ENCODE measurements at regions not wholly inside any gene's neighbourhood (a gene's known extent, or its start where the extent isn't known, plus 50 kb on each side); places are given as distances from the start of the nearest gene placed in this dataset.
"Not testable (repeated sequence)": the region's sequence is repeated elsewhere in the genome, so short reads cannot be mapped to it uniquely, and the experiment has no call there.

- DNase-seq, result no peak
Measured at GRCh38 chr1:47523835-47524215, 86.0 kb downstream of the FOXD2 start.

DNA sequence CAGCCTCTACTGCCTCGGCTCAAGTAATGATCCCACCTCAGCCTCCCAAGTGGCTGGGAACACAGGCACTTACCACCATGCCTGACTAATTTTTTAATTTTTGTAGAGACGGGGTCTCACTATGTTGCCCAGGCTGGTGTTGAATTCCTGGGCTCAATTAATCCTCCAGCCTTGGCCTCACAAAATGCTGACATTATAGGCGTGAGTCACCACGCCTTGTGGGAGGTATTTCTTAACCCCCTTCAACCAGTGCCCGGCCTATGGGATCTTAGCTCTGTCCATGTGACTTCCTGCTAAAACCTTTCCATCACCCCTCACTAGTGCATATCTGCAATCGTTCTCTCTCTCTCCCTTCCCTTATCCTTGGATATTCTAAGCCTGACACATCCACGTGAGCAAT is 86.4 kb downstream of the FOXD2 start:
- DNase-seq, result no peak

DNA sequence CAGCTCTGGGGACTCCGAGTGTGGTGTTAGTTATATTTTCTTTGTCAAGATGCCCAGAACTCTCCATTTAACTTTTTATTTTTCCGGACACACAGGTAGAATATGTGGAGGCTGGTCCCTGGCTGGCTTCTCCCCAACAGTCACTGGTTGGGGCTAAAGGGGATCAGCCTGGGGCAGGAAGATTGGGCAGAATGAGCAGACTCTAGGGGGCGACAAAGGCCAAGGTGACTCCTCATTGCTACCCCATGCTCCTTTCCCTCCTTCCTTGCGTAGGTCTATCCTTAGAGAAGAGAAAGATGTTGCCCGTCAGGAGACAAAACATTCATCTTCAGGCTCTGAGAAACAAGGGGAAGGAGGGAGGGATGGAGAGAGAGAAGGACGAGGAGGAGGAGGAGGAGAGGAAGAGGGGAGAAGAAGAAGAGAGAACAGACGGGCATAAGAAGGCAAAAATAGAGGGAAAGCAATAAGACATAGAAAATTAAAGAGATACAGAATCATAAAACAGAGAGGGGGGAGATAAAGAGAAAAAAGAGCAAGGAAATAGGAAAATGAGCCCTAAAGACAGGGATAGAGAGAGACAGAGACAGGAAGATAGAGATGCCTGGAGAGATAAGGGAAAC is 89.9 kb downstream of the FOXD2 start:
- DNase-seq, result peak; percentile 28

DNA sequence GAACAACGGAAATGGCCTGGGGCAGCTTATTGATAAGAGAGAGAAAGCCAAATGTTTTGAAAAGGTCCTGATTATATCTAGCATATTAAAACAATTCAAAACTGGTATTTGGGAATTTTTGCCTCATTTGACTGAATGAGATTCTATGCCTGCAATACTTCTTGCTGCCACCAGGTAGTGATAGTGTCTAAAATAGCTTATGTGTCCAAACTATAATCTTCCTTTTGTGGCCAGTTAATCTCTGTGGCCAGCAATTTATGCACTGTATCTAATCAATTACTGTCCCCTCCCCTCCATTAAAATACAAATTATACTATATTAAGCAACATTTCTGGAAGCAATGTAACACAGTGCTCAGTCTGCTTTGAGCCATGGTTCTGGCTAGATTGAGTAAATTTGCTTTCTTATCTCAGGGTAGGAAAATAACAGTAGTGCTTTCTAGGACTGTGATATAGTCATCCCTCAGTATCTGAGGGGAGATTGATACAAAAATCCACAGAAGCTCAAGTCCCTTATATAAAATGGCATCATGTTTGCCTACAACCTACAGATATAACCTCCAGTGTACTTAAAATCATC is 91.8 kb downstream of the FOXD2 start:
- DNase-seq, result no peak

GRCh38 chr1:47532921-47533792 is 95.3 kb downstream of the FOXD2 start:
- DNase-seq, result no peak

GRCh38 chr1:47533793-47534328 is 96.0 kb downstream of the FOXD2 start:
- DNase-seq, result no peak

DNA sequence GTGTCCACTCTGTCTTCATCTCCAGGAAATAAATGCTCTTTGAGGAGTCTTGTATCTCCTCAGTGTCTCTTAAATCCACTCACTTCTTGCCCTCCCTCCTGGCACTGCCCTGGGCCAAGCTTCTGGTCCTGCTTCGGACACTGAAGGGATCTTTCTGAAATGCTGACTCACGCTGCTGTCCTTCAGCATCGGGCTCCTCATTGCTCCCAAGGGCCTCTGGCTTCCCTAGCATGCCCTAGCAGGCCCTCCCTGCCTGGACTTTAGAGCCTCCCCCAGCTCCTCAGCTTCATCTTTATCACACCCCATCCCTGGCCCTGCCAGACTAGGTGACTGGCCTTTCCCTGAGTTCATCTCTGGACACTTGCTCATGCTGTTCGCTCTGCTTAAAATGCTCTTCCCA is 96.6 kb downstream of the FOXD2 start:
- no peak for DNase-seq

GRCh38 chr1:47536646-47537118 is 98.8 kb downstream of the FOXD2 start:
- no peak for DNase-seq

- no peak for DNase-seq
Measured at GRCh38 chr1:47537268-47537667, 99.4 kb downstream of the FOXD2 start.

DNA sequence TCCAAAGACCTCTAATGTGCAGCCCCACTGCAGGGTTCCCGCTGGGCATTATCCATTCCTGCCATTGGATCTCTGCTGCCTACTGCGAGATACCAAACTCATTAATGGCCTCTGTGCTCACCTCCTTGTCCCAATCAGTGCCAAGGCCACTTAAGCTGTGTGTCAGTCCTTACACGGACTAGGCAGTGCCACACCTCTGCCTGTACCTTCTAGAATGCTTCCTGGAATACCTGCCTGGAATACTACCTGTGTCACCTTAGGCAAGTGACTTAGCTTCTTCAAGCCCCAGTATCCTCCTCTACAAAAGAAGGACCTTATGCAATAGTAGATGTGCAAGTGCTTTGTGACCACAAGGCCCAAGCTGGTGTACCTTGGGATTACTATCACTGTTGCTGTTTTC is 100.1 kb downstream of the FOXD2 start:
- no peak for DNase-seq

- not testable (repeated sequence) for DNase-seq
Measured at GRCh38 chr1:47538530-47538929, 100.7 kb downstream of the FOXD2 start.

DNA sequence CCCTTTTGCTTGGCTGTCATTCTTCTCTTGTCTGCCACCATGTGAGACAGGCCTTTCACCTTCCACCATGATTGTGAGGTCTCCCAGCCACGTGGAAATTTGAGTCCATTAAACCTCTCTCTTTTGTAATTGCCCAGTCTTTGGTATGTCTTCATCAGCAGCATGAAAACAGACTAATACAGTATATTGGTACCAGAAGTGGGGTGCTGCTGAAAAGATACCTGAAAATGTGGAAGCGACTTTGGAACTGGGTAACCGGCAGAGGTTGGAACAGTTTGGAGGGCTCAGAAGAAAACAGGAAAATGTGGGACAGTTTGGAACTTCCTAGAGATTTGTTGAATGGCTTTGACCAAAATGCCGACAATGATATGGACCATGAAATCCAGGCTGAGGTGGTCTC is 103.9 kb downstream of the FOXD2 start:
- not testable (repeated sequence) for DNase-seq

- not testable (repeated sequence) for DNase-seq
Measured at GRCh38 chr1:47543089-47543488, 105.2 kb downstream of the FOXD2 start.

DNA sequence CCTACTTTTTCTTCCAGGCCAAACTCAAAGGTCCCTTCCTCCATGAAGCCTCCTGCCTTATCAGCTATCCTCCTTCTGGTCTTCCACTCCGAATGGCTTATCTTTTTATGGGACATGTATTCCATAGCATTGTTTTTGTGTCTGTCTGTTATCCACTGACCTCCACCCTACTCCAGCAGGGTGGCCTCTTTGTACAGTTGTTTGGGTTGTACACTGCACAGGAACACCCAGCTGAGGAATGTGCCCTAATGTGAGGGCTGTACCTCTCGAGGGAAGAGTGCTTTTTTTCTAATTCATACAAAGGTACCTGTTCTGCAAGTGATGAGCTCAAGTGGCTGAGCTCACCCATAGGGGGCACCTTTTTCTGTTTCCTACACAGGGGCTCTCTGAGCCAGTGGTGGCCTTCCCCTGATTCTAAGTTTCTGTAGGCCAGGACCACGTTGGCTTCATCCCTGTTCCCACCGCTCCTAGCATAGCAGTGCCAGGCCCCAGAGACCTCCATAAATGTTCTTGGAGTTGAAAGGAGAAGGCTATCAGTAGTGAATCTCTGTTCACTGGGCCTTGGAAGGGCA is 108.2 kb downstream of the FOXD2 start:
- DNase-seq, result no peak

DNA sequence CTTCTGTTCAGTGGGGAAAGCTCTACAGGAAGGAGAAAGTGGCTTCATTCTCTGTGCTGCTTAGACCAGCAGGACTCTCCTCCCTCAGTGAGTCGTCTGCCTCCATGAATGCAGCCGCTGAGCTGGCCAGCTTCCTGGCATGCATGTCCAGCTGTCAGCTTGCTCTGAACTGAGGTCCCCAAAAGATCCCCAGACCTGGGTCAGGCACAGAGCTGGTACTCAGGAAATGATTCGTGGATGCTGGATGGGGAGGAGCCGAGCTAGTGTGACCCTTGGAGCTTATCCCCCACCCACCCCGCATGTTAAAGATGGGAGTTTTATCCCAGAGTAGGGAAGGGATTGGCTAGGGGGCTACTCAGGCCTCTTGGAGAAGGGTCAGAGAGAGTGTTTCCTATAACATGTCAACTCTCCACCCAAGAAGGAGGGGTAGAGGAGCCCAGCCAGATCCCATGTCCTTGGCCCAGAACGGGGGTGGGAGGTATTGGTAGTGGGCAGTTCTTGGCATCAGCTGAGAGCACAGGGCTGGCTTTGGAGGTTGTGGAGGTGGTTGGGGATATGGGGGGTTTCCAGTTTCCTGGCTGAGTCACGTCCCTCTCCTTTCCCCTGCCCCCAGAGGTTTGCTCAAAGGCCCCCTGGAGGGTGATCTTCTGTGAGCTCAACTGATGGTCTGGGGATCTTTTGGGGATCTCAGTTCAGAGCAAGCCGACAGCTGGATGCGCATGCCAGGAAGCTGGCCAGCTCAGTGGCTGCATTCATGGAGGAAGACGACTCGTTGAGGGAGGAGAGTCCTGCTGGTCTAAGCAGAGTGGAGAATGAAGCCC is 110.1 kb downstream of the FOXD2 start:
- no peak for DNase-seq

- no peak for DNase-seq
Measured at GRCh38 chr1:47548637-47549036, 110.8 kb downstream of the FOXD2 start.

DNA sequence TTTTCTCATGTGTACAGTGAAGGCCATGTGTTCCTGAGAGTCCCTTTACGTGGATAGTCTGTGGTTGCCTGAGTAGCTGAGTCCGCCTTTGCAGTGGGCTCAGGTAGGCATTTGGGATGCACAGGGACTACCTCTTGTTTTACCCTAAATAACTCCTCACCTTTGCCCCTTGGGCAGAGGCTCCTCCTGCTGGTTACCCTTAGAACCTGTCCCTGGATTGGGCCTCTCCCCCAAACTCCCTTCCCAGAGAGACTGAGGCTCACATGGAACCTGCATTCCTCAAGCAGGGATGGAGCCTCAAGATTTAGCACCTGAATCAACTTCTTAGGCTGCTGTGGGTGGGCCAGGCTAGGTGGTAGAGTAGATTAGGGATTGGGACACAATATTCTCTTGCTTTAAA is 111.7 kb downstream of the FOXD2 start:
- no peak for DNase-seq

GRCh38 chr1:47550929-47551328 is 113.1 kb downstream of the FOXD2 start:
- DNase-seq, result no peak

- DNase-seq, result no peak
Measured at GRCh38 chr1:47551971-47552528, 114.2 kb downstream of the FOXD2 start.

- no peak for DNase-seq
Measured at GRCh38 chr1:47554082-47554481, 116.2 kb downstream of the FOXD2 start.

- DNase-seq, result no peak
Measured at GRCh38 chr1:47554901-47555300, 117.1 kb downstream of the FOXD2 start.

GRCh38 chr1:47555306-47555705 is 117.5 kb downstream of the FOXD2 start:
- DNase-seq, result no peak

All from GDM1 (cell line).